ENCODE measurements at regions not wholly inside any gene's neighbourhood (a gene's known extent, or its start where the extent isn't known, plus 50 kb on each side); places are given as distances from the start of the nearest gene placed in this dataset.

- TF ChIP-seq ZNF609 (CRISPR knock-in tag; IDR thresholded peaks at IDR 0.05; ENCODE audit: borderline replicate concordance) (no peak), DNMT1 (IDR thresholded peaks at IDR 0.05) (no peak), GABPB1 (CRISPR knock-in tag; IDR thresholded peaks at IDR 0.05) (no peak), RFX1 (IDR thresholded peaks at IDR 0.05) (no peak), CEBPB (tag; IDR thresholded peaks at IDR 0.05) (no peak)
Measured at GRCh38 chr7:33720139-33720538, 185.2 kb upstream of the BMPER start (continued).

GRCh38 chr7:33720870-33721269, 184.5 kb upstream of the BMPER start:
- Histone ChIP-seq H3K36me3 (ENCODE audit: control insufficient read depth, insufficient read depth, low read length) (no peaks in the 10 kb centered on the region), H3K4me2 (ENCODE audit: insufficient read depth, low read length) (no peak overlapping the region), H3K4me3 (no peak overlapping the region), H3K27me3 (ENCODE audit: control insufficient read depth in 2 of 2, insufficient read depth in 2 of 2, low read length in 2 of 2) (no peaks in the 10 kb centered on the region), H3K4me1 (replicated peaks in 1 of 2; ENCODE audit: control insufficient read depth in 2 of 2, insufficient read depth in 2 of 2, low read length in 2 of 2) (no peaks in the 10 kb centered on the region), H3K9me3 (replicated peaks; ENCODE audit: control insufficient read depth, insufficient read depth, low read depth, low read length) (no peaks in the 10 kb centered on the region), H3K79me2 (ENCODE audit: control insufficient read depth, insufficient read depth, low read length) (no peaks in the 10 kb centered on the region), H2AFZ (ENCODE audit: low read depth, low read length) (no peak overlapping the region), H4K20me1 (replicated peaks; ENCODE audit: control insufficient read depth, insufficient read depth, low read length) (no peaks in the 10 kb centered on the region), H3K9ac (ENCODE audit: insufficient read depth in 1 of 2, low read depth in 2 of 2, low read length in 2 of 2) (no peak overlapping the region), H3K27ac (ENCODE audit: extremely low read depth, low read depth, low read length) (no peak overlapping the region), H3K9me1 (ENCODE audit: control insufficient read depth, insufficient read depth, low read length) (no peaks in the 10 kb centered on the region)
- no TSS peak for BruUV-seq (replicated peaks)
- in situ Hi-C loops (cut with MboI), result no loop called here
- no peak for FAIRE-seq
- intact Hi-C loops (cut with micrococcal nuclease), result no loop called here
- no peak for ATAC-seq
- TF ChIP-seq REST (IDR thresholded peaks at IDR 0.05; ENCODE audit: borderline replicate concordance) (no peak), REST (CRISPR knock-in tag; IDR thresholded peaks at IDR 0.05; ENCODE audit: low read depth) (no peak), ZZZ3 (IDR thresholded peaks at IDR 0.05) (no peak), ZNF79 (CRISPR knock-in tag; IDR thresholded peaks at IDR 0.05; ENCODE audit: low read depth) (no peak)
- DNase-seq (ENCODE audit: extremely low read depth in 1 of 4, low spot score in 3 of 4), result no peak
- 0% methylated on average over 3 of the region's 3 CpGs for WGBS (ENCODE audit: insufficient coverage, low coverage, missing lambda C conversion rate)
- ChIA-PET CTCF (ENCODE audit: low intra/inter-chr PET ratio) (no interaction called here), POLR2A (no interaction called here)
